Upper lobe of left lung (tissue), 4 donors: ENCODE measurements at regions not wholly inside any gene's neighbourhood (a gene's known extent, or its start where the extent isn't known, plus 50 kb on each side); places are given as distances from the start of the nearest gene placed in this dataset.

Experiments used
- POLR2A ChIP-seq, 4 donors: fragments of 450-650 bp; IDR thresholded peaks; one replicate each; pipeline ENCODE4 v1.5.1; 2016 to 2017; ENCODE audit warnings: antibody characterized with exemption in 4 of 4, mild to moderate bottlenecking in 2 of 4
- POLR2AphosphoS5 ChIP-seq, 2 donors: sonication (generic); formaldehyde crosslinking; IDR thresholded peaks; one replicate each; pipeline ENCODE4 v1.5.1; 2017; ENCODE audit warnings: antibody characterized with exemption in 2 of 2

- no peak for TF ChIP-seq POLR2AphosphoS5 (IDR thresholded peaks at IDR 0.05)
- no peak for TF ChIP-seq POLR2A (IDR thresholded peaks at IDR 0.05)
Observed at GRCh38 chr4:187726485-187726884, 269.1 kb upstream of the ZFP42 start.
